HepG2 (cell line): ENCODE measurements at regions not wholly inside any gene's neighbourhood (a gene's known extent, or its start where the extent isn't known, plus 50 kb on each side); places are given as distances from the start of the nearest gene placed in this dataset.

Experiments used
- ATAC-seq: fragments of 200-7000 bp; cut with Tn5 transposase; 3 replicates; pipeline ENCODE4 v1.9.1; 2020; ENCODE audit warnings: mild to moderate bottlenecking, moderate library complexity
- BruUV-seq: library from RNA; stranded (reverse); fragments of 400-500 nt; replicated peaks from 2 replicates; lab custom pipeline; 2021; lab: Mats Ljungman, UMichigan
- CTCF ChIA-PET: fragments of 300-600 bp; formaldehyde crosslinking; extraction: SDS; loops from one replicate; lab custom pipeline; 2021; ENCODE audit warnings: low total read pairs, inconsistent platforms, low intra/inter-chr PET ratio; lab: Yijun Ruan, JAX
- POLR2A ChIA-PET: fragments of 350-600 bp; sonication (Branson Sonifier 250); formaldehyde crosslinking; loops from one replicate; lab custom pipeline; 2020; ENCODE audit warnings: antibody characterized with exemption, inconsistent platforms; lab: Yijun Ruan, JAX
- DNase-seq: peaks from one replicate; pipeline ENCODE4 v3.0.0-alpha.2; 2015; ENCODE audit warnings: low spot score
- FAIRE-seq: peaks from 3 replicates; lab custom pipeline; 2011; peaks lifted over from hg19 to GRCh38; lab: Jason Lieb, UNC
- H2AFZ ChIP-seq: one replicate; pipeline ENCODE4 v1.6.1; 2011; ENCODE audit warnings: low read length, inconsistent platforms
- H3K27ac ChIP-seq: fragments of 300-600 bp; 3 replicates; pipeline ENCODE4 v1.8.0; 2011; ENCODE audit warnings: mixed run types, mild to moderate bottlenecking, mixed read lengths, low read length, inconsistent platforms; ENCODE audit not compliant: insufficient read depth; ENCODE audit errors: extremely low read length
- H3K27me3 ChIP-seq, 2 experiments: fragments of 200-600 bp in 1 of 2; 2 replicates in 1 of 2; 3 replicates in 1 of 2; pipeline versions ENCODE4 v1.6.0 to v1.8.0; 2011; ENCODE audit warnings: low read length in 2 of 2, mild to moderate bottlenecking in 2 of 2, moderate library complexity in 2 of 2, inconsistent platforms in 1 of 2; ENCODE audit not compliant: insufficient read depth in 2 of 2, control insufficient read depth in 1 of 2
- H3K36me3 ChIP-seq, 2 experiments: fragments of 200-600 bp in 1 of 2; replicated peaks in 1 of 2; 2 replicates in 1 of 2; 3 replicates in 1 of 2; pipeline versions ENCODE4 v1.5.1 to v1.8.0; 2011; ENCODE audit warnings: low read length in 2 of 2, inconsistent platforms in 1 of 2; ENCODE audit not compliant: insufficient read depth in 2 of 2, control insufficient read depth in 1 of 2
- H3K4me1 ChIP-seq: 2 replicates; pipeline ENCODE4 v1.5.1; 2012; ENCODE audit warnings: low read length, inconsistent platforms; ENCODE audit not compliant: insufficient read depth
- H3K4me2 ChIP-seq: 2 replicates; pipeline ENCODE4 v1.6.0; 2011; ENCODE audit warnings: low read depth, low read length, inconsistent platforms
- H3K4me3 ChIP-seq, 3 experiments: fragments of 200-600 bp in 1 of 3; sonication (generic), shearing (Covaris generic) in 1 of 3; replicated peaks in 1 of 3; 2 replicates each; pipeline ENCODE4 v1.5.1; 2011 to 2016; ENCODE audit warnings: low read length in 3 of 3, inconsistent platforms in 2 of 3, low read depth in 2 of 3, mild to moderate bottlenecking in 2 of 3, control low read depth in 1 of 3, mixed read lengths in 1 of 3; ENCODE audit not compliant: insufficient read depth in 1 of 3
- H3K79me2 ChIP-seq: one replicate; pipeline ENCODE4 v1.6.1; 2011; ENCODE audit warnings: low read length, inconsistent platforms; ENCODE audit not compliant: insufficient read depth
- H3K9ac ChIP-seq: 2 replicates; pipeline ENCODE4 v1.6.0; 2011; ENCODE audit warnings: mild to moderate bottlenecking, low read depth, low read length, inconsistent platforms; ENCODE audit not compliant: insufficient read depth
- H3K9me3 ChIP-seq: 2 replicates; pipeline ENCODE4 v1.5.1; 2012; ENCODE audit warnings: mild to moderate bottlenecking, low read length
- H4K20me1 ChIP-seq: 2 replicates; pipeline ENCODE4 v1.6.0; 2011; ENCODE audit warnings: inconsistent platforms, mild to moderate bottlenecking, low read length, moderate library complexity; ENCODE audit not compliant: insufficient read depth
- FUBP1 ChIP-seq: sonication (generic); formaldehyde crosslinking; IDR thresholded peaks from 2 replicates; pipeline ENCODE4 v1.5.1; 2020; ENCODE audit warnings: missing genetic modification reagents, mild to moderate bottlenecking, borderline replicate concordance
- HNF1A ChIP-seq, 2 experiments: sonication (generic) in 1 of 2; formaldehyde crosslinking in 1 of 2; IDR thresholded peaks; 2 replicates each; pipeline versions ENCODE4 v1.4.0 to v1.6.1; 2016 to 2020; ENCODE audit warnings: borderline replicate concordance in 1 of 2, low read depth in 1 of 2, mild to moderate bottlenecking in 1 of 2, missing genetic modification reagents in 1 of 2
- MAFK ChIP-seq, 2 experiments: IDR thresholded peaks in 1 of 2; conservative IDR thresholded peaks in 1 of 2; 2 replicates each; pipeline ENCODE4 v1.6.1; 2011; ENCODE audit warnings: improper control_type of control experiment in 2 of 2, low read length in 2 of 2
- PRMT3 ChIP-seq: sonication (generic); formaldehyde crosslinking; IDR thresholded peaks from 2 replicates; pipeline ENCODE4 v1.8.1; 2022; ENCODE audit warnings: low read depth, mild to moderate bottlenecking, moderate library complexity, missing genetic modification reagents, borderline replicate concordance
- ZNF317 ChIP-seq: sonication (generic); formaldehyde crosslinking; IDR thresholded peaks from 2 replicates; pipeline ENCODE4 v1.5.0; 2020; ENCODE audit warnings: mild to moderate bottlenecking, missing genetic modification reagents
- ZSCAN29 ChIP-seq: sonication (generic); formaldehyde crosslinking; conservative IDR thresholded peaks from 2 replicates; pipeline ENCODE4 v1.4.0; 2020; ENCODE audit warnings: mild to moderate bottlenecking, missing genetic modification reagents
- WGBS: methylation state at CpG from one replicate; pipeline ENCODE4 v1.1.6; 2017; ENCODE audit warnings: low lambda C conversion rate; 5-methylcytosine and 5-hydroxymethylcytosine counted together
- in situ Hi-C: cut with HindIII; loops from 2 replicates; pipeline ENCODE4 v1.10.0; 2017; ENCODE audit warnings: low pct_unique_long_range_greater_than_20kb; ENCODE audit not compliant: extremely low pct_ligation_motif_present
- intact Hi-C: fragments of 100-400 bp; cut with micrococcal nuclease; formaldehyde crosslinking; loops from one replicate; pipeline ENCODE4 v1.10.0; 2022; ENCODE audit not compliant: unreplicated experiment

GRCh38 chr2:45316576-45317338, 294.3 kb downstream of the SRBD1 start (continued):
- TF ChIP-seq HNF1A (IDR thresholded peaks at IDR 0.05; ENCODE audit: low read depth) (no peak), HNF1A (CRISPR knock-in tag; IDR thresholded peaks at IDR 0.05; ENCODE audit: borderline replicate concordance) (no peak), FUBP1 (CRISPR knock-in tag) (no peak), ZSCAN29 (CRISPR knock-in tag) (no peak), ZNF317 (CRISPR knock-in tag) (no peak)

GRCh38 chr2:45315861-45316260, 295.2 kb downstream of the SRBD1 start:
- Histone ChIP-seq H3K4me2 (no peak overlapping the region), H3K9ac (no peak overlapping the region), H3K79me2 (no peaks in the 10 kb centered on the region), H4K20me1 (no peaks in the 10 kb centered on the region), H3K4me3 (no peak overlapping the region), H3K4me1 (peaks cover 13% of the 10 kb centered on the region), H3K9me3 (no peaks in the 10 kb centered on the region), H2AFZ (no peak overlapping the region), H3K36me3 (no peaks in the 10 kb centered on the region), H3K27me3 (peaks cover 0 to 52% of the 10 kb centered on the region in 2 experiments; a peak in 3 of 5 replicates), H3K27ac (no peak overlapping the region)
- no peak for DNase-seq
- TF ChIP-seq MAFK (conservative IDR thresholded peaks at IDR 0.05 in 1 of 2, IDR thresholded peaks at IDR 0.05 in 1 of 2; ENCODE audit: low read length in 2 of 2) (peak; percentile 42 to 62; a peak in 3 of 4 replicates), PRMT3 (no peak)
- intact Hi-C loops, result no loop called here
- no TSS peak for BruUV-seq
- 41% methylated on average over 3 of the region's 3 CpGs for WGBS
- ATAC-seq, result no peak
- in situ Hi-C loops, result no loop called here
- POLR2A ChIA-PET, result interaction anchor here (0.6 kb wide), 1 partner anchor 15 kb away, joined by 3 read pairs; no protein-coding TSS in a partner anchor
- no peak for FAIRE-seq
- CTCF ChIA-PET, result no interaction called here
